ENCODE measurements at regions not wholly inside any gene's neighbourhood (a gene's known extent, or its start where the extent isn't known, plus 50 kb on each side); places are given as distances from the start of the nearest gene placed in this dataset.

- TF ChIP-seq POLR2A (IDR thresholded peaks at IDR 0.05; ENCODE audit: extremely low read depth, insufficient read length) (no peak), CTCF (IDR thresholded peaks at IDR 0.05; ENCODE audit: low read depth, low read length) (no peak)
Measured at GRCh38 chr9:81417299-81417675, 272.1 kb downstream of the TLE1 start.
